ENCODE measurements at regions not wholly inside any gene's neighbourhood (a gene's known extent, or its start where the extent isn't known, plus 50 kb on each side); places are given as distances from the start of the nearest gene placed in this dataset.

GRCh38 chr5:67605730-67606585 lies 409.4 kb upstream of the CD180 start:
- DNase-seq (ENCODE audit: insufficient read length, low spot score): no peak
- FAIRE-seq: no peak
- TF ChIP-seq POLR2A (IDR thresholded peaks at IDR 0.05; ENCODE audit: low read depth, low read length) (no peak), POLR2AphosphoS5 (IDR thresholded peaks at IDR 0.05; ENCODE audit: low read depth, low read length) (no peak), SPI1 (IDR thresholded peaks at IDR 0.05; ENCODE audit: low read depth, low read length) (no peak), POU2F2 (IDR thresholded peaks at IDR 0.05; ENCODE audit: low read depth, low read length) (no peak), TAF1 (IDR thresholded peaks at IDR 0.05; ENCODE audit: low read depth, low read length) (no peak), PAX5 (IDR thresholded peaks at IDR 0.05; ENCODE audit: insufficient read depth, low read length, severe bottlenecking) (no peak)

DNA sequence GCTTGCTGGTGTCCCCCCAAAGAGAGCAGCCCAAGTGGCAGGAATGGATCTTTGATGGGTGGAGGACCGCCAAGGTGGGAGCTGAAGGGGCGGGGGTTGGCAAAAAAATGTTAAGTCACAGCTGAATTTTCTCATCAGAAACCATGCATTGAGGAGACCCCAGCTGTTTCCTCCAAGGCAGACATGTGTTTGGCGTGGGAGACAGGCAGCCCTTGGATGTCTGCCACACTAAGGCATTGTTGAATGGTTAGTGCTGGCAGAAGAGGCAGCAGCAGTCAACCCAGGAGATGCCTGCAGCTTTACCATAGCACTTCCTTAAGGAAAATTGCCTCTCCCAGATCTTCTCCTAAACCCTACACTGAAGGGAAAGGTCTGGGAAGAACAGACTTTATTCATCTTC lies 394.9 kb upstream of the CD180 start:
- TF ChIP-seq POLR2AphosphoS5 (IDR thresholded peaks at IDR 0.05; ENCODE audit: low read depth, low read length) (no peak), SPI1 (IDR thresholded peaks at IDR 0.05; ENCODE audit: low read depth, low read length) (no peak), POLR2A (IDR thresholded peaks at IDR 0.05; ENCODE audit: low read depth, low read length) (no peak), TAF1 (IDR thresholded peaks at IDR 0.05; ENCODE audit: low read depth, low read length) (no peak), POU2F2 (IDR thresholded peaks at IDR 0.05; ENCODE audit: low read depth, low read length) (no peak), PAX5 (IDR thresholded peaks at IDR 0.05; ENCODE audit: insufficient read depth, low read length, severe bottlenecking) (no peak)
- DNase-seq (ENCODE audit: insufficient read length, low spot score) (no peak), FAIRE-seq (no peak)

DNA sequence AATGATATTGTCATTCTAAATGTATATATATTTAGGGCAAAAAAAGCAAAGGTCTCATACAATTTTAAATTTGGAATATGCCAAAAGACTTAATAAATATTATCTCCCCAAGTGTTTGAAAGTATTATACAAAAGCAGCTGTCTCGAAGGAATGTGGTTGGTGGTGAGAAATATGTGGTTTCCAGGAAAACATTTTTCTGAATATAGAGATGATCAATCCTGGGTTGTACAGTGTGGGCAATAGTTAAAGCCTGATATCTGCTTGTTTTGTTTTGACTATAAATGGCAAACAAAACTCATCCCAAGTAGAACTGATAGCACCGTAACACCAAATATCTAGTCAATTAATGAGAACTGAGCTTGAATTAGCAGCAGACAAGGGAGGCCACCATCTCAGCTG lies 391.8 kb upstream of the CD180 start:
- DNase-seq (ENCODE audit: insufficient read length, low spot score): no peak
- TF ChIP-seq SPI1 (IDR thresholded peaks at IDR 0.05; ENCODE audit: low read depth, low read length): no peak
- no peak for TF ChIP-seq POLR2AphosphoS5 (IDR thresholded peaks at IDR 0.05; ENCODE audit: low read depth, low read length)
- no peak for TF ChIP-seq PAX5 (IDR thresholded peaks at IDR 0.05; ENCODE audit: insufficient read depth, low read length, severe bottlenecking)
- no peak for TF ChIP-seq TAF1 (IDR thresholded peaks at IDR 0.05; ENCODE audit: low read depth, low read length)
- TF ChIP-seq POU2F2 (IDR thresholded peaks at IDR 0.05; ENCODE audit: low read depth, low read length): no peak
- no peak for TF ChIP-seq POLR2A (IDR thresholded peaks at IDR 0.05; ENCODE audit: low read depth, low read length)
- FAIRE-seq: no peak

DNA sequence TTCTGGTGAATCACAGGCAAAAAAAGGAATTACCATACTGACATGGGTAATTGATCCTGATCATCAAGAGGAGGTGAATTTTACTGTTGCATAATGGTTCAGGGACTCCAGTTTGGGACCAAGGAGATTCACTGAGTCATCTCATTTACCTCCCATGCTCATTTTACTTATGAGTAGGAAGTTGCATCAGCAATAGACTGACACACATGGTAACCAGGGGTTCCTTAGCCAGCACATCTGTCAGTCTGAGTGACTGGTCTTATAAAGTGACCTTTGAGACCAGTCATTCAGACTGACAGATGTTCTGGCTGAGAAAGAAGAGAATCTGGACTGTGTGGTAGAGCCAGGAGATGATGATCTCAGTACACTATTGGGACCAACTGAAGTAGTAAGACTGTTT lies 384.6 kb upstream of the CD180 start:
- no peak for DNase-seq (ENCODE audit: insufficient read length, low spot score)
- TF ChIP-seq TAF1 (IDR thresholded peaks at IDR 0.05; ENCODE audit: low read depth, low read length) (no peak), POLR2A (IDR thresholded peaks at IDR 0.05; ENCODE audit: low read depth, low read length) (no peak)
- FAIRE-seq: no peak

DNA sequence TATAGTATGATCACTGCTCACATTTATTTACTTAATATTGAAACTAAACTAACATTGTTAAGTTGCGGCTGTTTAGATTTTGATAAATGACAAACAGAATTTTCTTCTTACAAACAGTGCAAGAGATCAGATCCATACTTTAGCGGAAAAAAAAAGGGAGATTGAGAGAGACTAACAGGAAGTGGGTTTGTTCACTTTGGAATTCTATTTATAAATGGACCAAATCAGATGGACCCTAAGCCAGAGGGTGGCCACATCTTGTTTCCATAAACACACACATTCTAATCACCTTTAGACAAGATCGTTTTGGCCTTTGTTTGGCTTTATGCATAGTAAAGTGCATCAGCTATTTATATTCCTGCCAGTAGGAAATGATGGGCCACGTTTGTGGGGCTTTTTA lies 381.4 kb upstream of the CD180 start:
- FAIRE-seq (no peak), DNase-seq (ENCODE audit: insufficient read length, low spot score) (no peak)
- TF ChIP-seq SPI1 (IDR thresholded peaks at IDR 0.05; ENCODE audit: low read depth, low read length): no peak
- TF ChIP-seq TAF1 (IDR thresholded peaks at IDR 0.05; ENCODE audit: low read depth, low read length): no peak
- no peak for TF ChIP-seq POLR2A (IDR thresholded peaks at IDR 0.05; ENCODE audit: low read depth, low read length)
- TF ChIP-seq POU2F2 (IDR thresholded peaks at IDR 0.05; ENCODE audit: low read depth, low read length): no peak
- no peak for TF ChIP-seq POLR2AphosphoS5 (IDR thresholded peaks at IDR 0.05; ENCODE audit: low read depth, low read length)
- no peak for TF ChIP-seq PAX5 (IDR thresholded peaks at IDR 0.05; ENCODE audit: insufficient read depth, low read length, severe bottlenecking)

- DNase-seq (ENCODE audit: insufficient read length, low spot score) (no peak), FAIRE-seq (no peak)
- no peak for TF ChIP-seq TAF1 (IDR thresholded peaks at IDR 0.05; ENCODE audit: low read depth, low read length)
Measured at GRCh38 chr5:67577424-67577823, 380.8 kb upstream of the CD180 start.

DNA sequence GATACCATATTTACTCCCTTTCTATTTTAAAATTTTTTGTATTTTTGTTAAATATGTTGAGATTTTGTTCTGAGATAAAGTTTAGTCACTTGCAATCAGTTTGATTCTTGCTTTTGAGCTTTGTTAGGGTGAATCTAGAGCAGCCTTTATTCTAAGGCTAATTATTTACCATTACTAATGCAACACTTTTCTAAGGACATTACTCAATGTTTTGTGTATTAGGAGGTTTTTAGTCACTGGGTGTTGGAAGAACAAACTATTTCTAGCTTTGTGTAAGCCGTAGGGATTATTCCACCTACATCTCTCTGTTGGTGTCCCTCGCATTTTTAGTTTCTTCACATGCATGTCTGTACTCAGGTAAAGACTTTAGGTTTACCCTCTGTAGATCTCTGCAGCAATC lies 379.5 kb upstream of the CD180 start:
- FAIRE-seq: no peak

GRCh38 chr5:67575087-67575486 lies 378.5 kb upstream of the CD180 start:
- TF ChIP-seq POLR2A (IDR thresholded peaks at IDR 0.05; ENCODE audit: low read depth, low read length) (no peak), TAF1 (IDR thresholded peaks at IDR 0.05; ENCODE audit: low read depth, low read length) (no peak), POLR2AphosphoS5 (IDR thresholded peaks at IDR 0.05; ENCODE audit: low read depth, low read length) (no peak), SPI1 (IDR thresholded peaks at IDR 0.05; ENCODE audit: low read depth, low read length) (no peak), POU2F2 (IDR thresholded peaks at IDR 0.05; ENCODE audit: low read depth, low read length) (no peak), PAX5 (IDR thresholded peaks at IDR 0.05; ENCODE audit: insufficient read depth, low read length, severe bottlenecking) (no peak)
- DNase-seq (ENCODE audit: insufficient read length, low spot score) (no peak), FAIRE-seq (no peak)

More for the DNA sequence above, 379.5 kb upstream of the CD180 start:
- no peak for DNase-seq (ENCODE audit: insufficient read length, low spot score)
- TF ChIP-seq POLR2A (IDR thresholded peaks at IDR 0.05; ENCODE audit: low read depth, low read length): no peak
- no peak for TF ChIP-seq TAF1 (IDR thresholded peaks at IDR 0.05; ENCODE audit: low read depth, low read length)
- TF ChIP-seq SPI1 (IDR thresholded peaks at IDR 0.05; ENCODE audit: low read depth, low read length): no peak
- TF ChIP-seq POLR2AphosphoS5 (IDR thresholded peaks at IDR 0.05; ENCODE audit: low read depth, low read length): no peak
- TF ChIP-seq PAX5 (IDR thresholded peaks at IDR 0.05; ENCODE audit: insufficient read depth, low read length, severe bottlenecking): no peak
- TF ChIP-seq POU2F2 (IDR thresholded peaks at IDR 0.05; ENCODE audit: low read depth, low read length): no peak

DNA sequence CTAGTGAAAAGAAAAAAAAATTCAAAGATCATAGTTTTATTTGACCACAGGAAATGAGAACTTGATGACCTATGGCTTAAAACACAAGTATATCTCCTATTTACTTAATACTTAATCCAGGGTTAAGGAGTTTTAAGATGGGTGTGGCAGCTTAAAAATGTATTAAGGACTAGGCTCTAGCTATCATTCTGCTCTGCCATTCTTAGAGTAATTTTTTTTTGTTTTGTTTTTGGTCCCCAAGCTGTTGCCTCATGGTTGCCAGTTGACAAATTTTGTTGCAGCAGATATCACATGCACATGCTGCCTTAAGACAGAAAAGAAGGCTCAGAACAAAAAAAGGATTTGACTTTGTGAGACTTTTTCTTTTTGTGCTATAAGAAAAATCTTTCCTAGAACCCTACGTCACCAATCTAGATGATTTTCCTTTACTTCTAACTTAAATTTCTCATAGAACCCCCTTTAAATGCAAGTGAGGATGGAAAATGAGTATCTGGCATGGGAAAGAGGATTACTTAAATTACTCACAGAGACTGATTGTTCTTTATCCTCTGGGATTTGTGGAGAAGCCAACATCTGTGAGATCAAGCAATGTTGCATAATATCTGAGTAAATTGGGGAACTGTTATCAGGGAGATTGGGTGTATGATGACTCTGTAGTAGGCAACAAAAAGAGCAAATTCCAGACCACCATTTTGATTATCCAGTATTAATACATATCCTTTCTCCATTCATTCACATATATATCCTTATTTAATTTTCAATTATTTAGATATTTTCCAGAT lies 364.7 kb upstream of the CD180 start:
- TF ChIP-seq SPI1 (IDR thresholded peaks at IDR 0.05; ENCODE audit: low read depth, low read length) (no peak), POLR2A (IDR thresholded peaks at IDR 0.05; ENCODE audit: low read depth, low read length) (no peak), POLR2AphosphoS5 (IDR thresholded peaks at IDR 0.05; ENCODE audit: low read depth, low read length) (no peak), PAX5 (IDR thresholded peaks at IDR 0.05; ENCODE audit: insufficient read depth, low read length, severe bottlenecking) (no peak), POU2F2 (IDR thresholded peaks at IDR 0.05; ENCODE audit: low read depth, low read length) (no peak), TAF1 (IDR thresholded peaks at IDR 0.05; ENCODE audit: low read depth, low read length) (no peak)
- FAIRE-seq: no peak
- DNase-seq (ENCODE audit: insufficient read length, low spot score): no peak
